HG02623 (cell line): ENCODE measurements at regions not wholly inside any gene's neighbourhood (a gene's known extent, or its start where the extent isn't known, plus 50 kb on each side); places are given as distances from the start of the nearest gene placed in this dataset.

Experiments
- ATAC-seq: cut with Tn5 transposase; IDR thresholded peaks from one replicate; pipeline ENCODE4 v1.9.1; 2021; ENCODE audit warnings: moderate library complexity; ENCODE audit not compliant: unreplicated experiment

DNA sequence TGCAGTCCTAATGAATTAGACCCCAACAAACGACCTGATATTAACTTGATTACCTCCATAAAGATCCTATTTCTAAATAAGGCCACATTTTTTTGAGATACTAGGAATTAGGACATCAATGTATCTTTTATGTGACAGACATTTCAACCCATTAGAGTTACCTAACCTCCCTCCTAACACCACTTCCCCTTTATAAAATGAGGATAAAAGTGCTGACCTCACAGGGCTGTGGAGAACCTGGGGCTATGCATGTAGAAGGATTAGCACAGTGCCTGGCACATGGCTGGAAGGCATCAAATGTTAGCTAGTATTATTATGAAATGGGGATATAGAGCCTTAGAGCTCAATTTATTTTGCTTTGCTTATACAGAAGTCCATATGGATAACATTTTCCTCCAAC lies 53.5 kb upstream of the LRRN1 start:
- no peak for ATAC-seq

DNA sequence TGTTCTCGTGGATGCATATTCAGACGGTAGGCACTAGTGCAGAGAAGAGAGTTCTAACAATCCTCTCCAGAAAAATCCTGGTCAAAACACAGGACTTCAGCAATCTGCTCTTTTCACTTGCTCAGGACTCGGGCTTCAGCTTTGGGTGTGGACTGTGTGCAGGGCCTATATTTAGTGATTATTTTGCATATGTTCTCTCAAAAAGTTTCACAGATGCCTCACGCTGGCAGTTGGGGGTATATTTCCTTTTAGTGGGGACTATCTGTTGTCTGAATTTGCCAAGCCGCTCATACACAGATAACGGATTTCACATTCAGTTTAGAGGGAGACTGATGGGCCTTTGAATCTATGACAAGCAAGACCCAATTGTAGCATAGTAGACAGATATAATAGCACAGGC lies 54.4 kb upstream of the LRRN1 start:
- ATAC-seq: no peak

DNA sequence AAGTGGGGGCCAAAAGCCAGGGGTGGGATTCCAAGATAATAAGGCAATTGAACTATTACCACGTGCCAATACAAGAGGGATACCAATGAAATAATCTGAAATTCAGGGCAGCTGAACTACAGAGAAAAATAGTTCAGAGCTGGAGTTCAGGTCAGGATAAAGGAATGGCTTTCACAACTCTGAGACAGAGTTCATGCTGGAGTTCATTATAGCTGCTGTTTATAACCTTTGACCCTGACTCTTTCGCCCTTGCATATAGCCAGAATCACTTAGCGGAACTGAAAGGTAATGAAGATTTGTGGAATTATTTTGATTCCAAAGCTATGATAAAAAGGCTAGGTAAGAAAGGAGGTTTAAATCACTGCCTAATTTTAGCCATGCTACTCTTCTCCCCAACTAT lies 55.5 kb upstream of the LRRN1 start:
- ATAC-seq: no peak

DNA sequence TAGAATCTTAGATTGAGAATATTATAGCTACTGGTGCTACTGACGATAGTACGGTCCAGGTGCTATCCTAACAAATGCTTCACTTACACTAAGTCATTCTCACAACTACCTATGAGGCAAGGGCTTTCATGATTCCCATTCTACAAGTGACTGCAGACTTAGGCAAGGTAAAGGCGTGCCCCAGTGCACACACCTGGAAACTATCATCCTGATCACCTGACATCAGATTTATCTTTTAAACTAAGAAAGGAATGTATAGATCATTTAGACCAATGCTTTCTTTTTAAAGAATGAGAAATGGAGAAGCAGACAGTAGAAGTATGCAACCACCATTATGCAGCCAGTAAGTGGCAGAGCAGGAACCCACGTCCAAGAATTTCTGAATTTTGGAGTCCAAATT lies 59.2 kb upstream of the LRRN1 start:
- no peak for ATAC-seq

DNA sequence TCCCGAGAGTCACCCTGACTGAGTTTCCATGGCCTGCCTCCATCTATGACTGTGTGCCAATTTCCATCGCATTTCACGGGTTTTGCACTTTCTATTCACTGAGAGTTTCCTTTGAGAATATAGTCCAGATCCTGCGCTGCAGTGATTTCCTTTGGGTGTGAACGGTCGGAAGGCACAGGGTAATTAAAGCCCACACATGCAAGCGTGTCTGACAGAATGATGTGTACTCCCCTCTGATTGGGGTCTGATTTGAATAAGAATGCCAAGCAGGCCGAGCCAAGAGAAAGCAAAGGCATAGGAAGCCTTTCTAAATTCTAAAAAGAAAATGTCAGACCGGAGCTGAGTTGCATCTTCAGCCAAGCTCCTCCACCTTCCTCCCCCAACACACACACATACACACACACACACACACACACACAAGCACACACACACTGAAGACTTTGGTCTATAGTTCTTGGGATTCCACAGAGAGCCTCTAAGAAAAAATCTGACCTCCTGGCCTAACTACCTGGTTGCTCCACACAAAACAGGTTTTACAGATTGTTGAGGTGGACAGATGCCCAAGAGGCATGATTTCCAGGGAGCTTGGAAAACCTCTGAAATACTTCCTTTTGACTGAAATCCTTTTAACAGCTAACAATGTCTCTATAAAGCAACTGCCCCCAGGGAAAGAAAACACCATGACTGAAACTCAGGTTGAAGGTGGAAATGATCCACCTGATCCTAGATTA lies 59.7 kb upstream of the LRRN1 start:
- ATAC-seq: no peak

DNA sequence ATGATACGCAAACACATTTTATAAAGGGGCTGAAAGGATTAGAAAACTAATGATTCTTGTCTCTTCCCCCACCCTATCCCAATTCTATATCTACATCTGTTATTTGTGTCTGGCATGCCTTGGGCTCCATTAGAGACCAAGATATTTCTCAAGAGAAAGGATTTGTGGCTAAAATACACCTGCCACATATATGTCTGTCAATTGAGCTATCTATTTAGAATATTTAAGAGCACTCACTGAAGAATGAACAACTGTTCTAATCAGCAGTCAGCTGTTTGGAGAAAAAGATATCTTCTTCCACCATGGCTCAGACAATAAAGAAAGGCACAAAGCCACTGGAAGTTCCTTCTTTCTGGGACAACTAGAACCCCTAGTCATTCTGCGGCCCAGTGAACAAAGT lies 61.7 kb upstream of the LRRN1 start:
- no peak for ATAC-seq

DNA sequence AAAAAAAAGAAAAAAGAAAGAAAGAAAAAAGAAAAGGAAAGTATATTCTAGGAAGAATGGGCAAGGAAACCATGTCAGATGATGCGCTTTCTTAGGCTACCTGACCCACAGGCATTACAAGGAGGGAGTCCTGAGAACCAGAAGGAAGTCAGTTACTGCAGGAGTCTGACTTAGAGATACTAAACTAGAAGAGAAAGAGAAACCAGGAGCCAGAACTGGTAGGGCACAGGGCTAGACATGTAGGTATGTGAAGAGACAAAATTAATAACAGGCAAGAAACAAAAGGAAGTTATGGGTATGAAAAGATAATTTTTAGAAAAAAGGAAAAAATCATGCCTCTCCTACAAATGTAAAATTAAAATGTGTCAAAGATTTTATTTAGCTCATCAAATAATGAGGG lies 63.3 kb upstream of the LRRN1 start:
- ATAC-seq: no peak

DNA sequence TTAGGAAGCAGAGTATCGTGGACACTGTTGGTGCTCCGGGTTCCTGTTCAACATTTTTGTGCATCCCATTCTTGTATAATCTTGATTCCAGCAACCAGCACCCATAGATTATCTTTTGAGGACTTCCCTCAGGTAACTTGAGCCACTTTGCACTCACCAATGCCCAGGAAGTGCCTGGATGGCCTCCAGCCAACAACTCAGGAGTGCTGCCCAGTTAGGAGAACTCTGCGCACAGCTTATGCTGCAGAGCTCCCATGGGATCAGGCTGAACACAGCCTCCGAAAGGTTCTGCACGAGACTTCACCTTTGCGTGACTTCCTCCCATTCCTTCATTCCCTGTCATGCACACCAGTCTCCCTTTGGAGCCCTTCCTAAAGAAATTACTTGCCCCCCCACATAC lies 64.3 kb upstream of the LRRN1 start:
- ATAC-seq: no peak

DNA sequence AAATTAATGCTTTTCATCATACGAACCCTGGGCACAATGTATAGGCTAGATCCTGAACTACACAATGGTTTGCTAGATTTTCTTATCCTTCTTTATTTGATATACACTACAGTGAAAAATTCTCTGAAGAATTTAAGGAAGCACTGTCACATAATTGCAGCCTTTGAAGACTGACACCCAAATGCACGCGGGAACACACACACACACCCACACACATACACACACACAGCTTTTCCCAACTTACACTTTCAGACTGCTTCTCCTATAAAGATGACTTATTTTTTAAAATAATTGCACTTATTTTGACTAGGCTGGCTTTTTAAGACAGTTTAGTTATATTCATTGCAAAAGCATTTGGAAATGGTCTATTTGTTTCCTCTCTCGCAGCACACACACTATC lies 70.0 kb upstream of the LRRN1 start:
- no peak for ATAC-seq

DNA sequence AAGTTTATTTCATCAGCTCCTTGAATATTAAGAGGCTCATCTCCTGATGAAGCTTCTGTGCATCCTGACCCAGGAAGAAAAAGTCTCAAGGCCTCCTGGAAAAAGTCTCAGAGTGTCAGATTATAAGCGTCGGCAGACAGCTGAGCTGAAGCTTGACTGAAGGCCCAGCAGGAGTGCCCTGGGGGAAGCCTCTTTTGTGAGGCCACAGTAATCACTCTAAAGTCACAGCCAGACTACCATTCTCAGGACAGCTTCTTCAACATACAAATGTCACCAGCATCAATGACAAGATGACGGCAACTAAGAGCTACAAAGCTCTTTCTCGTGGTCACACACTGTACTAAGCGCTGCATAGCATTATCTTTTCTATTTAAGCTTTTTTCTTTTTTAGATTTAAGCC lies 72.7 kb upstream of the LRRN1 start:
- no peak for ATAC-seq

DNA sequence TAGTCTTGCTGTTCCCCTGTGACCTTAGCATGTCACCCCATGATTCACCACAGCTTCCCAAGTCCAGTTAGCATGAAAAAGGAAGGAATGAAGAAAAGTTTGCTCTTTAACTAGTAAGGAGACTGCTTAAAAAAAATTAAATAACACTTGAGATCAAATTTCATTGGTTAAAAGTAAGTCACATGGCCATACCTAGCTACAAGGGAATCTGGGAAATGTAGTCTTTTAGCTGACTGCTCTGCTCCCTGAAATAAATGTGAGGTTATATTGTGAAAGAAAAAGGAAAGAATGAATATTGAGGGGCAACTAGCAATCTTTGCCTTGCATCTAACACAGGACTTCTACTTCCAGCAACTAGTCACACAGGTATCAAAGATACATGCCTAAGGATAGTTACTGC lies 84.7 kb upstream of the LRRN1 start:
- ATAC-seq: no peak

DNA sequence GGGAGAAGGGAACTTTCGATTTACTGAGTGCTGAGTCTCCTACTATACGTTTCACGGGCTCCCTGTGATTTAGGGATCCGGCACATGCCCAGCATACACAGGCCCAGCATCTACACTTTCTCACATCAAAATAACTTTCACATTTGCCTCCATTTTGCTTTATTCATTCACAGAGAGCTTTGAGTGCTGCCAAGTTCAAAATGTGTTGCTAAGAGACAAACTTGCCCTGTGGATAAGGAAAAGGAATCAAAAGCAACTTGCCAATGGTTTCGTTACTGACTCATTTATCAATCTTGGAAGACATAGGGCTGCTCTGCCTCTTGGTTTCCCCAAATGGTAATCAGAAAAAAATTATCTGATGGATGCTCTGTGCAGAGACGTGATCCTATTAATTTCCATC lies 86.3 kb upstream of the LRRN1 start:
- no peak for ATAC-seq

DNA sequence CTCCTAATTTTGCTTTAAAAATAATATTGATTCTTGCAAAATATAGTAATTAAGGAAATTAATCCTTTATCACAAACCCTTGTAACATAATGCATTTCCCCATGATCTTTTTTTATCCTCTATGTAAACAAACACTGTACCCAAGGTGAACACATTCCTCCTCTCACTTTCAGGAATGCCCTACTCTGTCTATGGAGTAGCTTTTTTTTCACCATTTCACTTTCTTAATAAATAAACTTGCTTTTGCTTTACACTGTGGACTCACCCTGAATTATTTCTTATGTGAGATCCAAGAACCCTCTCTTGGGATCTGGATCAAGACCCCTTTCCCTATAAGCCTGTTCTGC lies 90.5 kb upstream of the LRRN1 start:
- ATAC-seq: no peak

DNA sequence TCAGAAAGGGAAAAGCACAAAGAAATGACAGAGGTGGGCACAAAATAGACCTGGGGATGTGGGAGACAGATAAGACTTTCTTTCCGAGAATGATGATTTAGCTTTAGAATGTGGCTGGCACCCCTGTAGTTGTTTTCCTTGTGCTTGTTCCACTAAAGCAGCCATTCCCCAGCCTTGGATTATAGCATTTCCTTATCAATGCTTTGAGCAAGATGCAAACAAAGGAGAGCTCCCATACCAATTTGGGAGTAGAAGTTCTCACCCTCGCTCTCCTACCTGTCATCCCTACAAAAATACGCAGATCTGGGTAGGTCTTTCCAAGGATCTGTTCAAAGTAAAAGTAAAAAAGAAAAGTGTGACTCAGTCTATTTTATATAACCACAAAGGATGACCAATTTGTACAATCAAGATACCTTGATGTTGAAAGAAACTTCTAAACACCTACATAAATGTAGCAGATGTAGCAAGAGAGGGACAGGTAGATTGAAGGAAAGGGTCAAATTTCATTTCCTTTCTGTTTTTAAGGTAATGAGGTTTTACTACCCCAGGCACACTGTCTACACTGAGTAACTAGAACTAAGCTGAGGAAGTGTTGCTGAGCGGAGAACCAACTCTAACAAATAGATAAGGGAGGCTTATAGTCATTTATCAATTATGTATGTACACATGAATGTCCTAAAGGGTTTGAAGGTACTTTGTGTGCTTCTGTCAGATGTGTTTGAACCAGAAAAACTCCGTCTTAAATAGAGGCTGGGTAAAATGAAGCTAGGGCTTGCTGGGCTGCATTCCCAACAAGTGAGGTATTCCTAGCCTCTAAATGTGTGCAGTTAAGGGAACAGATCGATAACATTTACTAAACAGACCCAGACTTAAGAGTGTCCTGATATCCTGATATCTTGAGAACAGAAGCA lies 91.1 kb upstream of the LRRN1 start:
- ATAC-seq: no peak

DNA sequence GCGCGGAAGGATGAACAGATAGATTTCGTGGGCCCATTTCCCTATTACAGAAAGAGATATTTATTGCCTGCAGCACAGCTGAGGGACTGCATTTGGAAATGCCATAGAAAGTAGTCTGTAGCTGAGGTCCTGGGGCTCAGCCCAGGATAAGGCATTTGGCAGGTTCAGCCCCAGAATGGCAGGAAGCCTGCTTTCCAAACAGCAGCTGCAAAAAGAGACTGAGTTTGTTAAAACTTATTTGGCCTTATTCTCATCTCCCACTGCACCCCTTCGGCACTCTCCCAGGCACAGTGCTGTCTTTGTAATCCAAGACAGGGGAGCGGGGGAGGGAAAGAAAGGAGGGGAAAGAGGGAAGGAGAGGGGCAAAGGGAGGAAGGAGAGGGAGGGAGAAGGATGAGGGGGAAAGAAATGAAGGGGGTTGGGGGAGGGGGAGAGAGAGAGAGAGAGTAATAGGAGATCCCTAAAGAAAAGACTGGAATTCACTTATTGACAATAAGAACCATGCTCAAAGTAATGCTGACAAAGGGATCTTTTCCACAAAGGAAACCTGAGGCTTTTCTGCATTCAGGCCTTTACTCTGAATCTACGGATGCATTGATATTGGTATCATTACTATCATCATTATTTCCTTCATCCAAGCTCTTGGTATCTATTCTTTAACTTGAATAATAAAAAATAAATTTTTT lies 94.0 kb upstream of the LRRN1 start:
- ATAC-seq: no peak

DNA sequence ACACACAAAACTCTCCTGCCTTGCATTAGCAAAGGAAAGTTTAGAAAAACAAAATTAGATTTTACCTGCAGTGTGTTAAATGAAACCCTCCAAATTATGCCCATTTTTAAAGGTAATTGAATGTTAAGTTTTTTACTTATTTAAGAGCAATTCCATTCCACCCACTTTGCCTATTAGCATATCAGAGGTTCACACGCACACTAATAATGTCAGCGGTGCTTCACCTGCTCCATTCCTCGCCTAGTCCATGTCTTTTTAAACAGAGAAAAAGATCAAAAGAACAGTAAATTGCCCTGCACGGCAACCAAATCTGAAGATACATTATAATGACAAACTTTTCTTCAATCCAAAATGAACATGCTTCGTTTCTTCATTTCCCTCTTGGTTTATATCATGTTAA lies 97.3 kb upstream of the LRRN1 start:
- ATAC-seq: no peak

DNA sequence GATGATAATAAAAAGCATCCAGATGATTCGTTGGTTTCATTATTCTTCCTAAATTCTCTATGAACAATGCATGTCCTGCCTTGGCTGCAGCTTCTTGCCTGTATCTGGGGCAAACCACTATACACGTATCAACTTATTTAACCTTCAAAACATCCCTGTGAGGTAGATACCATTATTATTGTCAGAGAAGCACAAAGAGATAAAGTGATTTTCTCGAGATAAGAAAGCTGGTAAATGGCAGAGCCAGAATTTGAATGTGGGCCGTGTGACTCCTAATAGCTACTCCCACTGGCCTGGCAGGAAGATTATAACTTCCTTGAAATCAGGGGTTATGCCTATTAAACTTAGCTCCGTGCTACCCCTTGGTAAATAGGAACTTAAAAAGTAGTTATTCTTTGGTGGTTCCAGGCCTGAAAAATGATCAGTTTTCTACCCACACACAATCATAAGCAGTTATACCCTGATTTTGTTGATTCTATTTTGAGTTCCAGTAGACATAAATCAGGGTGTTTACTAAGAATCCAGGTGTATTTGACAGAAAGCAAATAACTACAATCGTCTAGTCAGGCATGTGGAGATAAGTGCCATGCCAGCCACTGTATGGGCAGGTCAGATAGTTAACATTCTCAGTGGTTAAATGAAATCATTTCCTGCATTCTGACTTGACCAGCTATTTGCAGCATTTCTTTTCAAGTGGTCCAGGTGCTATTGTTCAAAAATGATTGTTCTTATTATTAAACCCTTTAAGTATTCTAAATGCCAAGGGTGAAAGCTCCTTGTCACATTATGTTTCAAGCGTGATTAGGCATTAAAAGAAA lies 99.2 kb upstream of the LRRN1 start:
- ATAC-seq: no peak

DNA sequence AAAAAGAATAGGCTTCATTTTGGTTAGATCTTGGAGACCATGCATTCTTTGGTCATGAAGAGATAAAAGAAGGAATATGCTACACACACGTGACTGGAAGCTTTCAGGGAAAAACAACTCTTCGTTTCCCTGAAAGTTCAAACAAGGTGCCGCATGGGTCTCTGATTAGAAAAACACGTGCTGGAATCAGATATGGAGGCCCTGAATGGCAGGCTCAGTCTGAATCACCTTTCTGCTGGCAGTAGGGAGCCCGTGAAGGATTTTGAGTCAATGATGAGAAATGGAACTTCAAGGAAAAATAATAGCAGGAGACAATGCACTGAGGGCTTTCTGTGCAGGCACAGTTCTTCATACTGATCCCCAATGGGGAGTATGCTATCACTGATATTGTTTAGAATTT lies 99.8 kb upstream of the LRRN1 start:
- ATAC-seq: no peak

DNA sequence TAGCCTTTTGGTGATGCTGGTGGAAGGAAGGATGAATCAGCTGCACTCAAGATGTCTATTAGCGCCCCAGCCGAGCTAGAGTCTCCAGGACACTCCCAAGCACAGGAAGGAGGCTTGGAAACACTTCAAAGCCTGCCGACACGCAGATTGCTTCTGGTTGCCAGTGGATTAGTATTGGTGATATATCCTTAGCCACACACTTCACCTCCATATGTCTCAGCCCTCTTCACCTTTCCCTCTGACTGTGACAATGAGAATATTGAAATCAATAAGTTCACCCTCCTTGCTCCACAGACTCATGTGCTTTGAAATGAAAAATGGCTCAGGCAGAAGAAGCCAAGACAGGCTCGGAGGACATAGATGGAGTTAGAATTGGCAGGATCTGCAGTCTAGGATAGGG lies 102.9 kb upstream of the LRRN1 start:
- ATAC-seq: no peak

DNA sequence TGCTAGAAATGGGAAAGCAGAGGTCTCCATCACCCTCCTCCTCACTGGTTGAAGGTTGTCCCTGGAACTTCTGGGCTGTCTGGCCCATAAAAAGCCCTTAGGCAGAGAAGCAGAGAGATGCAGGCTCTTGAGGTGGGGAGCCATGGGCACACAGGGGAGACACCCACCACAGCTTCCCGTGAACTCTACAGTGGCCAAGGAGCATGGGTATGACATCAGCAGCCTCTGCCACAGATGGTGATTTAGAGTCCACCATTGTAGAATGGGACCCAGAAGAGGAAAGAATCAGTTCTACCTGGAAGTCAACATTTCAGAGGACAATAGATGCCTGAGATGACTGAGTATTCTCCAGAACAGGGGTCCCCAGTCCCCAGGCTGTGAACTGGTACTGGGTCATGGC lies 105.6 kb upstream of the LRRN1 start:
- no peak for ATAC-seq
